CD4-positive, alpha-beta T cell (primary cell): ENCODE measurements at regions not wholly inside any gene's neighbourhood (a gene's known extent, or its start where the extent isn't known, plus 50 kb on each side); places are given as distances from the start of the nearest gene placed in this dataset.

Experiments
- ATAC-seq: fragments of 200-7000 bp; cut with Tn5 transposase; one replicate; pipeline ENCODE4 v1.10.0; 2022; ENCODE audit warnings: mild to moderate bottlenecking; ENCODE audit not compliant: poor library complexity
- CTCF ChIA-PET: fragments of 350-600 bp; sonication (Branson Sonifier 250); formaldehyde crosslinking; loops from one replicate; lab custom pipeline; 2021; ENCODE audit warnings: antibody characterized with exemption, inconsistent platforms; lab: Charles Lee
- POLR2A ChIA-PET: fragments of 350-600 bp; sonication (Branson Sonifier 250); formaldehyde crosslinking; loops from one replicate; lab custom pipeline; 2021; ENCODE audit warnings: antibody characterized with exemption, inconsistent platforms; lab: Charles Lee
- DNase-seq, 14 experiments: peaks; one replicate each; pipeline ENCODE4 v3.0.0-alpha.2; 2013 to 2020; ENCODE audit warnings: mixed read lengths in 2 of 14
- H3K27ac ChIP-seq, 2 donors: one replicate each; pipeline versions ENCODE4 v1.5.1 to v1.7.0; 2013; ENCODE audit warnings: low read length in 2 of 2, low read depth in 1 of 2, mild to moderate bottlenecking in 1 of 2
- H3K27me3 ChIP-seq, 2 experiments: 1 replicate in 1 of 2; 2 replicates in 1 of 2; pipeline versions ENCODE4 v1.6.1 to v1.7.0; 2013; ENCODE audit warnings: low read length in 2 of 2, control low read depth in 1 of 2, mild to moderate bottlenecking in 1 of 2, moderate library complexity in 1 of 2; ENCODE audit not compliant: insufficient read depth in 2 of 2, control insufficient read depth in 1 of 2
- H3K36me3 ChIP-seq: one replicate; pipeline ENCODE4 v1.6.1; 2013; ENCODE audit warnings: low read length, control low read depth; ENCODE audit not compliant: insufficient read depth
- H3K4me1 ChIP-seq: one replicate; pipeline ENCODE4 v1.6.1; 2013; ENCODE audit warnings: low read length, control low read depth; ENCODE audit not compliant: insufficient read depth
- H3K4me3 ChIP-seq: one replicate; pipeline ENCODE4 v1.5.1; 2013; ENCODE audit warnings: mild to moderate bottlenecking, low read length, moderate library complexity
- H3K9me3 ChIP-seq, 2 experiments: 1 replicate in 1 of 2; 2 replicates in 1 of 2; pipeline versions ENCODE4 v1.6.1 to v1.7.0; 2013; ENCODE audit warnings: low read length in 2 of 2, mild to moderate bottlenecking in 2 of 2, control low read depth in 1 of 2, moderate library complexity in 1 of 2; ENCODE audit not compliant: control insufficient read depth in 1 of 2, insufficient read depth in 1 of 2
- H3K27ac Mint-ChIP-seq: one replicate; pipeline ENCODE4 v1.8.0; 2020; ENCODE audit warnings: mixed read lengths
- H3K27me3 Mint-ChIP-seq: one replicate; pipeline ENCODE4 v1.8.0; 2021; ENCODE audit warnings: mixed read lengths
- H3K36me3 Mint-ChIP-seq: one replicate; pipeline ENCODE4 v1.8.0; 2021; ENCODE audit warnings: low read depth, mixed read lengths
- H3K4me1 Mint-ChIP-seq: one replicate; pipeline ENCODE4 v1.8.0; 2021; ENCODE audit warnings: low read depth, mixed read lengths
- H3K4me3 Mint-ChIP-seq: one replicate; pipeline ENCODE4 v1.8.0; 2020; ENCODE audit warnings: mild to moderate bottlenecking, mixed read lengths
- H3K9me3 Mint-ChIP-seq: one replicate; pipeline ENCODE4 v1.8.0; 2020; ENCODE audit warnings: mixed read lengths
- CTCF ChIP-seq: fragments of 200-600 bp; IDR thresholded peaks from one replicate; pipeline ENCODE4 v1.8.0; 2022; ENCODE audit warnings: antibody characterized with exemption, mild to moderate bottlenecking
- intact Hi-C, 2 experiments: fragments of 100-400 bp; cut with DNase I in 1 of 2; cut with micrococcal nuclease in 1 of 2; formaldehyde crosslinking; loops; one replicate each; pipeline versions ENCODE4 v1.15.1 to v1.9.0; 2023 to 2025; cut with DNase I, micrococcal nuclease

- peaks cover 0 to 11% of the 10 kb centered on the region in 2 experiments for H3K27me3 ChIP-seq
- H3K27ac Mint-ChIP-seq = no peak overlapping the region
- ATAC-seq (no peak), DNase-seq (no peak)
- intact Hi-C loops = no loop called here
- H3K36me3 Mint-ChIP-seq = no peaks in the 10 kb centered on the region
- TF ChIP-seq CTCF = no peak
- H3K36me3 ChIP-seq = no peaks in the 10 kb centered on the region
- no peaks in the 10 kb centered on the region for H3K4me1 ChIP-seq
- H3K4me3 Mint-ChIP-seq = no peak overlapping the region
- no peak overlapping the region for H3K4me3 ChIP-seq
- no peak overlapping the region for H3K27ac ChIP-seq
- CTCF ChIA-PET = no interaction called here
- no peaks in the 10 kb centered on the region for H3K9me3 ChIP-seq
- POLR2A ChIA-PET = no interaction called here
- no peaks in the 10 kb centered on the region for H3K4me1 Mint-ChIP-seq
- H3K27me3 Mint-ChIP-seq = peaks cover 14% of the 10 kb centered on the region
- peaks cover 3% of the 10 kb centered on the region for H3K9me3 Mint-ChIP-seq
Measured at GRCh38 chr10:83862723-83863122, 276.6 kb upstream of the GHITM start.

- Mint-ChIP-seq H3K9me3 (peaks cover 3% of the 10 kb centered on the region), H3K36me3 (no peaks in the 10 kb centered on the region), H3K27me3 (peaks cover 14% of the 10 kb centered on the region), H3K27ac (no peak overlapping the region), H3K4me1 (no peaks in the 10 kb centered on the region), H3K4me3 (no peak overlapping the region)
- DNase-seq (no peak), ATAC-seq (no peak)
- Histone ChIP-seq H3K4me3 (no peak overlapping the region), H3K36me3 (no peaks in the 10 kb centered on the region), H3K27me3 (peaks cover 0 to 11% of the 10 kb centered on the region in 2 experiments), H3K27ac (no peak overlapping the region), H3K9me3 (no peaks in the 10 kb centered on the region), H3K4me1 (no peaks in the 10 kb centered on the region)
- ChIA-PET CTCF (no interaction called here), POLR2A (no interaction called here)
- no peak for TF ChIP-seq CTCF
- intact Hi-C loops = no loop called here
Measured at GRCh38 chr10:83863283-83863966, 275.9 kb upstream of the GHITM start.

- ChIA-PET CTCF (interaction anchor here (1.5 kb wide), 1 partner anchor 20 kb away, joined by 3 read pairs; no protein-coding TSS in a partner anchor), POLR2A (no interaction called here)
- Mint-ChIP-seq H3K27me3 (no peaks in the 10 kb centered on the region), H3K4me3 (no peak overlapping the region), H3K36me3 (no peaks in the 10 kb centered on the region), H3K4me1 (no peaks in the 10 kb centered on the region), H3K9me3 (no peaks in the 10 kb centered on the region), H3K27ac (no peak overlapping the region)
- Histone ChIP-seq H3K36me3 (no peaks in the 10 kb centered on the region), H3K27me3 (no peaks in the 10 kb centered on the region), H3K27ac (no peak overlapping the region), H3K4me1 (no peaks in the 10 kb centered on the region), H3K4me3 (no peak overlapping the region), H3K9me3 (no peaks in the 10 kb centered on the region)
- intact Hi-C loops = no loop called here
- ATAC-seq (no peak), DNase-seq (no peak)
- TF ChIP-seq CTCF = no peak
Measured at GRCh38 chr10:83869898-83870297, 269.4 kb upstream of the GHITM start.
